Neural progenitor cell (in vitro differentiated cells): ENCODE measurements at regions not wholly inside any gene's neighbourhood (a gene's known extent, or its start where the extent isn't known, plus 50 kb on each side); places are given as distances from the start of the nearest gene placed in this dataset.
"Not testable (repeated sequence)": the region's sequence is repeated elsewhere in the genome, so short reads cannot be mapped to it uniquely, and the experiment has no call there.

ENCODE experiments used
- EZH2 ChIP-seq: fragments of 200-600 bp; sonication (generic); IDR thresholded peaks from 2 replicates; pipeline ENCODE4 v1.6.1; 2017; ENCODE audit warnings: antibody characterized with exemption, mild to moderate bottlenecking, moderate library complexity
- EZH2phosphoT487 ChIP-seq: fragments of 200-600 bp; sonication (generic); IDR thresholded peaks from 2 replicates; pipeline ENCODE4 v1.6.1; 2017; ENCODE audit warnings: antibody characterized with exemption
- TF ChIP-seq, protein P1 (sequence below): fragments of 200-600 bp; sonication (generic); IDR thresholded peaks from 2 replicates; pipeline ENCODE4 v1.5.1; 2017; ENCODE audit warnings: antibody characterized with exemption, mild to moderate bottlenecking

DNA sequence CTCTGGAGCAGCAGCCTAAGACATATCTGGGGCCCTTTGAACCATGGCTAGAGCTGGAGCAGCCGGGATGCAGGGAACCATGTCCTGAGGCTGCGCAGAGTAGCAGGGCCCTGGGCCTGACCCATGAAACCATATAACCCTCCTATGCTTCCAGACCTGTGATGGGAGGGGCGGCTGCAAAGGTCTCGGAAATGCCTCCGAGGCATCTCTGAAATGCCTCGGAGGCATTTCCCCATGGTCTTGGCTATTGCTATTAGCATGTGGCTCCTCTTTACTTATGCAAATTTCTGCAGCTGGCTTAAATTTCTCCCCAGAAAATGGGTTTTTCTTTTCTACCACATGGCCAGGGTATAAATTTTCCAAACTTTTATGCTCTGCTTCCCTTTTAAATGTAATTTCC, 302.1 kb upstream of the NOTCH2NLA start:
- TF ChIP-seq, protein P1, sequence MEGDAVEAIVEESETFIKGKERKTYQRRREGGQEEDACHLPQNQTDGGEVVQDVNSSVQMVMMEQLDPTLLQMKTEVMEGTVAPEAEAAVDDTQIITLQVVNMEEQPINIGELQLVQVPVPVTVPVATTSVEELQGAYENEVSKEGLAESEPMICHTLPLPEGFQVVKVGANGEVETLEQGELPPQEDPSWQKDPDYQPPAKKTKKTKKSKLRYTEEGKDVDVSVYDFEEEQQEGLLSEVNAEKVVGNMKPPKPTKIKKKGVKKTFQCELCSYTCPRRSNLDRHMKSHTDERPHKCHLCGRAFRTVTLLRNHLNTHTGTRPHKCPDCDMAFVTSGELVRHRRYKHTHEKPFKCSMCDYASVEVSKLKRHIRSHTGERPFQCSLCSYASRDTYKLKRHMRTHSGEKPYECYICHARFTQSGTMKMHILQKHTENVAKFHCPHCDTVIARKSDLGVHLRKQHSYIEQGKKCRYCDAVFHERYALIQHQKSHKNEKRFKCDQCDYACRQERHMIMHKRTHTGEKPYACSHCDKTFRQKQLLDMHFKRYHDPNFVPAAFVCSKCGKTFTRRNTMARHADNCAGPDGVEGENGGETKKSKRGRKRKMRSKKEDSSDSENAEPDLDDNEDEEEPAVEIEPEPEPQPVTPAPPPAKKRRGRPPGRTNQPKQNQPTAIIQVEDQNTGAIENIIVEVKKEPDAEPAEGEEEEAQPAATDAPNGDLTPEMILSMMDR = not testable (repeated sequence)
- TF ChIP-seq EZH2, EZH2phosphoT487: not testable (repeated sequence)
